ENCODE measurements at regions not wholly inside any gene's neighbourhood (a gene's known extent, or its start where the extent isn't known, plus 50 kb on each side); places are given as distances from the start of the nearest gene placed in this dataset.

DNA sequence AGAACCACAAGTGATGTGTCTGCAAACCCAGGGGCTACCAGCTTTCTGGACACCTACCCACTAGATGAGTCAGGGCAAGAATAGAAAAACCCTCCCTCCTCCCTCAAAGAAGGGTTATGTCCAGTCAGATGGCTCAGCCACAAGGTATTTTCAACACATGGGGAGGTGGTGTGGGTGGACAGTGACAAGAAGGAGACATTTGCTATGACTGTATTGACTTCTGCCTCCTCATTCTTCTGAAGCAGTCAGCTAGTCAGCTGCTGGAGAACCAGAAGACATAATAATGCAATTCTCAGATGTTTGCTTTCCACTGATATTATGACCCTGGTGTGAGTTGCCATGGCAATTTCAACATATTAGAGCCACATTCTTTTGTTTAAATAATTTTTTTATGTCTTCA is 66.7 kb upstream of the GOLGA8B start:
- Histone ChIP-seq H3K9me2 (ENCODE audit: insufficient read depth) (no peaks in the 10 kb centered on the region), H3K9me3 (ENCODE audit: insufficient read depth, low read depth) (no peaks in the 10 kb centered on the region), H3K4me3 (no peak overlapping the region), H4K20me1 (ENCODE audit: insufficient read depth) (no peaks in the 10 kb centered on the region), H3K27me3 (ENCODE audit: insufficient read depth, low read depth) (no peaks in the 10 kb centered on the region), H3K36me3 (ENCODE audit: low read depth) (no peaks in the 10 kb centered on the region), H3K4me1 (replicated peaks; ENCODE audit: insufficient read depth) (no peaks in the 10 kb centered on the region), H3K4me2 (no peak overlapping the region), H3K27ac (no peak overlapping the region), H3F3A (ENCODE audit: insufficient read depth, low read depth) (no peaks in the 10 kb centered on the region), H3K79me2 (ENCODE audit: low read depth) (no peaks in the 10 kb centered on the region), H2AFZ (no peak overlapping the region)
- ChIA-PET POLR2A (ENCODE audit: unreplicated experiment) (no interaction called here), CTCF (no interaction called here)
- intact Hi-C loops (cut with micrococcal nuclease; ENCODE audit: unreplicated experiment), result no loop called here
- no peak for DNase-seq
- no peak for TF ChIP-seq EZH2 (IDR thresholded peaks at IDR 0.05; ENCODE audit: low read depth)
- TF ChIP-seq, protein P1, sequence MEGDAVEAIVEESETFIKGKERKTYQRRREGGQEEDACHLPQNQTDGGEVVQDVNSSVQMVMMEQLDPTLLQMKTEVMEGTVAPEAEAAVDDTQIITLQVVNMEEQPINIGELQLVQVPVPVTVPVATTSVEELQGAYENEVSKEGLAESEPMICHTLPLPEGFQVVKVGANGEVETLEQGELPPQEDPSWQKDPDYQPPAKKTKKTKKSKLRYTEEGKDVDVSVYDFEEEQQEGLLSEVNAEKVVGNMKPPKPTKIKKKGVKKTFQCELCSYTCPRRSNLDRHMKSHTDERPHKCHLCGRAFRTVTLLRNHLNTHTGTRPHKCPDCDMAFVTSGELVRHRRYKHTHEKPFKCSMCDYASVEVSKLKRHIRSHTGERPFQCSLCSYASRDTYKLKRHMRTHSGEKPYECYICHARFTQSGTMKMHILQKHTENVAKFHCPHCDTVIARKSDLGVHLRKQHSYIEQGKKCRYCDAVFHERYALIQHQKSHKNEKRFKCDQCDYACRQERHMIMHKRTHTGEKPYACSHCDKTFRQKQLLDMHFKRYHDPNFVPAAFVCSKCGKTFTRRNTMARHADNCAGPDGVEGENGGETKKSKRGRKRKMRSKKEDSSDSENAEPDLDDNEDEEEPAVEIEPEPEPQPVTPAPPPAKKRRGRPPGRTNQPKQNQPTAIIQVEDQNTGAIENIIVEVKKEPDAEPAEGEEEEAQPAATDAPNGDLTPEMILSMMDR (conservative IDR thresholded peaks at IDR 0.05), result no peak
- BruUV-seq (replicated peaks), result no TSS peak

DNA sequence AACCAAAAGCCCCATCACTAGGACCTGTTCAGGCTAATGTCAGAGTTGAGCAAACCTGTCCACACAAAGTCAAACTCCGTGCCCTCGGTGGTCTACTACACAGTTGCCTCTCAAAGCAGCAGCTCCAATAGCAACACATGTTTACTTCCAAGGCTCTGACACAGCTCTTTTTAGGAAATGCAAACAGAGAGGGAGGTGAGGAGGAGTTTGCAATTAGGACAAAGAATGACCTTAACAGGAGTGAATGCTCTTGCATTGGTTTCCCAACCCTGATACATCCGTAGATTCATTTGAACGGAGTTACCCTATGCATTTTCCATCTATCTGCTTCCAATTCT is 64.8 kb upstream of the GOLGA8B start:
- Histone ChIP-seq H3K36me3 (ENCODE audit: low read depth) (no peaks in the 10 kb centered on the region), H3K4me2 (no peak overlapping the region), H2AFZ (no peak overlapping the region), H4K20me1 (ENCODE audit: insufficient read depth) (no peaks in the 10 kb centered on the region), H3K4me1 (replicated peaks; ENCODE audit: insufficient read depth) (no peaks in the 10 kb centered on the region), H3K27me3 (ENCODE audit: insufficient read depth, low read depth) (no peaks in the 10 kb centered on the region), H3K9me3 (ENCODE audit: insufficient read depth, low read depth) (no peaks in the 10 kb centered on the region), H3F3A (ENCODE audit: insufficient read depth, low read depth) (no peaks in the 10 kb centered on the region), H3K4me3 (no peak overlapping the region), H3K79me2 (ENCODE audit: low read depth) (no peaks in the 10 kb centered on the region), H3K27ac (no peak overlapping the region), H3K9me2 (ENCODE audit: insufficient read depth) (no peaks in the 10 kb centered on the region)
- TF ChIP-seq, protein P1 (conservative IDR thresholded peaks at IDR 0.05), result no peak
- no peak for TF ChIP-seq EZH2 (IDR thresholded peaks at IDR 0.05; ENCODE audit: low read depth)
- POLR2A ChIA-PET (ENCODE audit: unreplicated experiment), result no interaction called here
- CTCF ChIA-PET, result no interaction called here
- DNase-seq, result no peak
- BruUV-seq (replicated peaks), result no TSS peak
- intact Hi-C loops (cut with micrococcal nuclease; ENCODE audit: unreplicated experiment), result no loop called here

DNA sequence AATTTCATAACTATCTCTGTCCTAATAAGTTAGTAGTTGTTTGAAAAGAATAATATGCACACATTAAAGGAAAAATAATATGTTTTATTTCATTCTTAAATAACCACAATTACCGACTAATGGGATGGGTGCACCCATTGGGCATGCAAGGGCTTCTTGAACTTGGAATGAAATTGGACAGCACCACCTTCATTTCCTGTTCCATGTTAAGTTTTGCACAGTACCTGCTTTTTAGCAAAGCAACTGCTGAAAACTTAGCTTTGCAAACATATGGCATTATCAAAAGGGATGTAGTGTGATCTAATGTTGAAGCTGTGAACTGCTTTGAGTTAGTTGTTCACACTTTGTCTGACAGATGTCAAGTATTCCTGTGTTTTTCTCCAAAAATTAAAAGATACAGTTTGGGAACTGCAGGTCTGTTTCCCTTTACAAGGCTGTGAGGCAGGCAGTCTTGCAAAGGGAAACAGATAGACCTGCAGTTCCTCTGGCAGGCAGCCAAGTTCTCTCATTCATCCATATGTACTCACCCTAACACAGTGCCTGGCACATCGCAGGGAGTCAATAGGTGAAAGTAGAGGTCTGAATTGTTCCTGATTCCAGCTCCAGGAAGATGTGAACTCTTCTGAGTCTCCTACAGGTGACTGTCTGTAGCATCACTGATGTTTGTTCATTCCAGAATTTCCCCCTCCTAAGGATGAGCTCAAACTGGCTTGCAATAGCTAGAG is 64.3 kb upstream of the GOLGA8B start:
- POLR2A ChIA-PET (ENCODE audit: unreplicated experiment), result no interaction called here
- no peaks in the 10 kb centered on the region for H4K20me1 ChIP-seq (ENCODE audit: insufficient read depth)
- H3K27ac ChIP-seq, result no peak overlapping the region
- no peaks in the 10 kb centered on the region for H3K9me3 ChIP-seq (ENCODE audit: insufficient read depth, low read depth)
- H3K36me3 ChIP-seq (ENCODE audit: low read depth), result no peaks in the 10 kb centered on the region
- H3K4me3 ChIP-seq, result no peak overlapping the region
- intact Hi-C loops (cut with micrococcal nuclease; ENCODE audit: unreplicated experiment), result no loop called here
- TF ChIP-seq, protein P1 (conservative IDR thresholded peaks at IDR 0.05), result no peak
- no peak for TF ChIP-seq EZH2 (IDR thresholded peaks at IDR 0.05; ENCODE audit: low read depth)
- no peaks in the 10 kb centered on the region for H3K79me2 ChIP-seq (ENCODE audit: low read depth)
- no peaks in the 10 kb centered on the region for H3K27me3 ChIP-seq (ENCODE audit: insufficient read depth, low read depth)
- H3F3A ChIP-seq (ENCODE audit: insufficient read depth, low read depth), result no peaks in the 10 kb centered on the region
- CTCF ChIA-PET, result no interaction called here
- no peaks in the 10 kb centered on the region for H3K9me2 ChIP-seq (ENCODE audit: insufficient read depth)
- BruUV-seq (replicated peaks), result no TSS peak
- no peak for DNase-seq
- H2AFZ ChIP-seq, result no peak overlapping the region
- H3K4me1 ChIP-seq (replicated peaks; ENCODE audit: insufficient read depth), result no peaks in the 10 kb centered on the region
- H3K4me2 ChIP-seq, result no peak overlapping the region

Measured in PC-9 (cell line).